Mucosa of gallbladder (tissue), 1 donor: ENCODE measurements at regions not wholly inside any gene's neighbourhood (a gene's known extent, or its start where the extent isn't known, plus 50 kb on each side); places are given as distances from the start of the nearest gene placed in this dataset.
"Not testable (repeated sequence)": the region's sequence is repeated elsewhere in the genome, so short reads cannot be mapped to it uniquely, and the experiment has no call there.

ENCODE experiments used
- DNase-seq: peaks from one replicate; pipeline ENCODE4 v3.0.0-alpha.2; 2020; ENCODE audit warnings: low spot score
- donor health status: DM: no; HTN: no; CAD: no.

DNA sequence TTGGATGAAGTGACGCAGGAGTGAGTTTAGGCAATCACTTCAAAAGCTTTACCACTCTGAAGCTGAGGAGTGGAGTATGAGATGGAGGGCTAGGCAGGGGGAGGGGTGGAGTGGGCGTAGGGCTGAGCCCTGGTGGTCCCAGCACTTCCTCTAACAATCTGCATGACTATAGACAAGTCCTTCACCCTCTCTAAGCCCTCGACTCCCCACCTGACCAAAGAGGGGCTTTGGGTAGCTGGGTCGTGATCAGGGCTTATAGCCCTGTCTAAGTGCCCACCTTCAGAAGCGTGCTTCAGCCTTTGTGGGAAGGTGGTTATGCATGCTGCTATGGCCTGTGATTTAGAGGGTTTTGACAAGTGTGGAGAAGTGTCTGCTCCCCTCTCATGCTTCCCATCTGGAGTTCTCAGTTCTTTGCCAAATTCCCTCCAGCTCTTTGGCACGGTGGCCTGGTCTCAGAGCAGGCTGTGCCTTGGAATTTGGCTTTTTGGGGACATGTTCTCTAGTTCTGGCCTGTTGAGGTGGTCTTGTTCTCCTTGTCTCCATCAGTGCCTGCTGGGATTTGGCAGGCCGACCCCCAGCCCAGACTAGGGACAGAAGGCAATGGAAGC is 53.0 kb downstream of the ACTBL2 start:
- DNase-seq, result no peak

DNA sequence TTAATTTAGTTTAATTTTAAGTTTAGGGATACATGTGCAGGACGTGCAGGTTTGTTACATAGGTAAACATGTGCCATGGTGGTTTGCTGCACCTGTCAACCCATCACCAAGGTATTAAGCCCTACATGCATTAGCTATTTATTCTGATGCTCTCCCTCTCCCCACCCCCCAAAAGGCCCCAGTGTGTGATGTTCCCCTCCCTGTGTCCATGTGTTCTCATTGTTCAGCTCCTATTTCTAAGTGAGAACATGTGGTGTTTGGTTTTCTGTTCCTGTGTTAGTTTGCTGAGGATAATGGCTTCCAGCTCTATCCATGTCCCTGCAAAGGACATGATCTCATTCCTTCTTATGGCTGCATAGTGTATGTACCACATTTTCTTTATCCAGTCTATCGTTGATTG is 53.6 kb downstream of the ACTBL2 start:
- not testable (repeated sequence) for DNase-seq

DNA sequence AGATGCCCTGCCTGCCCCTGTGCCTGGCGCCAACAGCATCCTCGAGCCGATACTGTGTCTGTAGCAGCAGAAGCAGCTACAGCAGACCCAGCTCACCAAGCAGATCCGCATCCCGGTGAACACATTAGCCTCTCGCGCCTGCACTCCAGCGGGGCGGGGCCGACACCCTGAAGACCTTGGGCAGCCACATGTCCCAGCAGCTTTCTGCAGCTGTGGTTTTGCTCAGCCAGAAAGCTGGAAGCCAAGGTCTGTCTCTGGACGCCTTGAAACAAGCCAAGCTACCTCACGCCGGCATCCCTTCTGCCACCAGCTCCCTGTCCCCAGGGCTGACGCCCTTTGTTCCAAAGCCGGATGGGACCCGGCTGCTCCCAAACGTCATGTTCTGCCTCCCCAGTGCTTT is 59.6 kb downstream of the ACTBL2 start:
- DNase-seq, result no peak

GRCh38 chr5:57422341-57422740 is 60.3 kb downstream of the ACTBL2 start:
- no peak for DNase-seq

DNA sequence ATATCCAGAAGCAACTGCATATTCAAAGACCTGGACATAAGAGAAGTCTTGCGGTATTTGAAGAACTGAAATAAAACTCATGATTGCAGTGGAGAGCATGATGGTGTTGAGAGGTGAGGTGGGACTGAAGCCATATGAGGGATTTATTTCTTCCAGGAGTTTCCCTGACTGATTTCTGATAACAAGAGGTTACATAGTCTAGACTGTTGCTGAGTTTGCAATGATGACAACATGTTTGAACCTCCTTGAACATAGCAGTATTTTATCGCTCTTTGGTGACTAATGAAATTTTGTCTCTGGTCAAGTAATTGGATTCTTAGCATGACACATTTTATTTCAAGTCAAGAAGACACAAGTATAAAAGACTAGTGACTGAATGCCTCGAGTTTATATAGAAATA is 61.8 kb downstream of the ACTBL2 start:
- no peak for DNase-seq

DNA sequence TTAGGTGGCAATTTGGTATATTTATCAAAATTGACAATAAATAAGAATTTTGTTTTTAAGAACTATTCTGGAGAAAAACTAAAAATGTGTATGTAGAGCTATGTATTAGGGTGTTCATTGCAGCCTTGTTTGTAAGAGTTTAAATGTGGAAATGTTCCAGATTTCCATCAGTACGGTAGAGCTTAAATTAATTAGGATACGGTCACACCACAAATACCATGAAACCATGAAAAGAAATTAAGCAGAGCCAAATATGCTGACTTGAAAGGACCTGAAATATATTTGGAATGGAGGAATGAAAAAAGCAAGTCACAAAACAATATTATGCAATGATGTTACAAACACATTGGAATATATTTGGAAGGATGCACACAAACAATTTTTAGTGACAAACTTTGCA is 64.6 kb downstream of the ACTBL2 start:
- no peak for DNase-seq

- no peak for DNase-seq
These were observed 65.3 kb downstream of the ACTBL2 start for GRCh38 chr5:57417320-57417719.

DNA sequence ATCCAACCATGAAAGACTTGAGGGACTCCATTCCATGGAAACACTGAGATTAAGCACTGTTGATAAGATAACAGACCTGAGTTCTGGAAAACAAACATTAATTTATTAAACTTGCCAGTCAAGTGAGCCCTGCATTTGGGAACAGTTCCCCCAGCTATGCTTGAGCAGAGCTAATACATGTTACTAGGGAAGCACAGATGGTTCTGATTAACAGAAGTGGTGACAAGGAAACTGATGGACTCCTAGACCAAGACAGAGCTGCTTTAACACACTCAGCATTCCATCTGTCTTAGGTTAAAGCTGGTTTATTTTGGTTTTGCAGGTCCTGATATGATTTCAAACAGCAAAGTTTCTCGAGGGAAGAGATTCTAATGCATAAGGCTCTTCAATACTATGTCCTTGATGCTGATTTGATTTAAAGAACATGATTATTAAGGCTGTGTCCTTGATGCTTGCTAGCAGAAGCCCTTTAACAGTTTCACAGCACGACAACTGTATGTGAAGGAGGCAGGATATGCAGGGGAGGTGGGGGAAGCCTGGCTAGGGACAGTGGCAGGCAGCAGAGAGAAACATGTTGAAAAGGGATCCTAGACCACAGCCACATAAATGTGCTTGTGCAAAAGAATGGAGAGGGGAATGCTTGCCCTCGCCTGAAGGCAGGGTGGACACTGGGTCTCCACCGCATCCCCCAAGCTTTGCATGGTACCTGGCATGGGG is 66.2 kb downstream of the ACTBL2 start:
- no peak for DNase-seq

- DNase-seq, result no peak
These were observed 67.8 kb downstream of the ACTBL2 start for GRCh38 chr5:57414857-57415256.

GRCh38 chr5:57414191-57414590 is 68.4 kb downstream of the ACTBL2 start:
- no peak for DNase-seq

- DNase-seq, result no peak
These were observed 69.5 kb downstream of the ACTBL2 start for GRCh38 chr5:57413145-57413544.

DNA sequence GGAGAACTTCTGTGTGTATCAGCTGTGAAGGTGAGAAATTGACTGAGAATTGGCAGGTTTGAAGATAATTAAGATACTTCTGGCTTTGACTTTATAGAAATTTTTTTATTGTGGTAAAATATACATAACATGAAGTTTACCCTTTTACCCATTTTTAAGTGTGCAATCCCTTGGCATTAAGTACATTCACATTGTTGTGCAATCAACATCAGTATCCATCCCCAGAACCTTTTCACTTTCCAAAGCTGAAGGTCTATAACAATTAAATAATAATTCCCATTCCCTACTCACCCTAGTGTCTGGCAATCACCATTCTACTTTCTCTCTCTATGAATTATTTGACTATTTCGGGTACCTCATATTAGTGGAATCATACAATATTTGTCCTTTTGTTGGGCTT is 69.9 kb downstream of the ACTBL2 start:
- DNase-seq, result no peak

- DNase-seq, result no peak
These were observed 70.6 kb downstream of the ACTBL2 start for GRCh38 chr5:57411982-57412381.

DNA sequence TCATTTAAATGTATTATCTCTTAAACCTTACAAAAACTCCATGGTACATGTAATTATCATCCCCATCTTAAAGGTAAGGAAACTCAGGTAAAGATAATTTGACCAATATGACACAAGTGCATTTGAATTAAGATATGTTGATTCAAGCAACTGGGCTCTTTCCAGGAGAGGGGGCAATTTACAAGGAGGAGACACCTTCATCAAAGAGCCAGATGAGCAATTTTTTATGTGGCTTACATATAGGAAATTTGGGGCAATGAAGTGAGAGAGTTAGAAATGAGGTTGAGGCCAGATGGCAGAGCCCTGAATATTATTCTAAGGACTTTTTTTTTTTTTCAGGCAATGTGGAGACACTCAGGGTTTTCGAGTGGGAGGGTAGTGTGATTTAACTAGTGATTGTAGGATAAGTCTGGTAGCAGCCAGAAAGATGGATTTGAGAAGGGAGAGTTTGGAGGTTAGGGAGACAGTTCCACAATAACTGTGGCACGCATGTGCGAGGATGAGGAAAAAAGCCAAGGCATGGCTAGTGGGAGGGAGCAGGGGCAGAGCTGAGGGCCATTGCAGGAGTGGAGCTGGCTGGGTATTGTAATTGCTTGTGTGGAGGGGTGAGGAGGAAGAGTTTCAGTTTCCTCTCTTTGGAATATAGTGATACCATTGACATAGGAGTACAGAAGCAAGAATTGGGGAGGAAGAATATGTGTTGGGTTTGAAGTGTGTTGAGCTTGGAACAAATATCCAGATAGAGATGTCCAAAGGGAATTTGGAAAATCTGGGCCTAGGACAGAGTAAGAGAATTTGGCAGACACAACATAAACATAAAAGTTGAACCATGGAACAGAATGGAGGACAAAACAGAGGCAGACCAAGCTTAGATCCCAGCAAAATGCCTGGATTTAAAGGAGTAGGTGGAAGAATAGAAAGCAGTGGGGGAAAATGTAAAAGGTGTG is 72.0 kb downstream of the ACTBL2 start:
- no peak for DNase-seq

DNA sequence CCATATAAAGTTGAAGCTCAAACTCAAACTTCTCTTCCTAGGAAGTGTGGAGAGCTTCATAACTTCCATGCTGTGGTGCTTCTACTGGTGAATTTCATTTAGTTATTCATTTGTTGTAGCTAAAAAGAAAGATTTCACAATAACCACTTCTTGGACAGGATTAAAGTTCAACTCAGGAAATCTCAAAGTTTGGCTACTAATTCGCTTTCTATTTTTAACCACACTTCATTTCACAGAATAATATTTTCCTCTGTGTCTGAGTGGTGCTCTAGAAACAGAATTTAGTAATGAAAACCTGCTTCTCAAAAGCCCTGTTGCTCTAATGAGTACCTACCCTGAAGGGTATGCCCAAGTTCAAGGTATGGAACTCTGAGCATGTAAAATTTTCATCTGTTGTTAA is 73.9 kb downstream of the ACTBL2 start:
- no peak for DNase-seq

GRCh38 chr5:57408285-57408684 is 74.3 kb downstream of the ACTBL2 start:
- no peak for DNase-seq

- DNase-seq, result no peak
These were observed 75.2 kb downstream of the ACTBL2 start for GRCh38 chr5:57407391-57407790.

DNA sequence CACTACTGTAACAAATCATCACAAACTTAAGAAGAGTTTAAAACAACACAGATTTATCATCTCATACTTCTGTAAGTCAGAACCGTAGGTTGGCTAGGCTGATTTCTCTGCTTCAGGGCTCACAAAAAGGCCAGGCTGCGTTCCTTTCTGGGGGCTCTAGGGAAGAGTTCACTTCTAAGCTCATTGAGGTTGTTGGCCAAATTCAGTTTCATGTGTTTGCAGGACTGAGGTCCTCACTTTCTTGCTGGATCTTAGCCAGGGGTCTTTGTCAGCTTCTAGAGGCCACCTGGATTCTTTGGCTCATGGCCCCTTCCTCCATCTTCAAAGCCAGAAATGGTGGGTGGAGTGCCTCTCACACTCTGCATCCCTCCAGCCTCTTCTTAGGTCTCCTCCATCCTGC is 76.0 kb downstream of the ACTBL2 start:
- no peak for DNase-seq

- DNase-seq, result no peak
These were observed 76.6 kb downstream of the ACTBL2 start for GRCh38 chr5:57405984-57406383.

GRCh38 chr5:57402761-57403160 is 79.8 kb downstream of the ACTBL2 start:
- DNase-seq, result no peak

DNA sequence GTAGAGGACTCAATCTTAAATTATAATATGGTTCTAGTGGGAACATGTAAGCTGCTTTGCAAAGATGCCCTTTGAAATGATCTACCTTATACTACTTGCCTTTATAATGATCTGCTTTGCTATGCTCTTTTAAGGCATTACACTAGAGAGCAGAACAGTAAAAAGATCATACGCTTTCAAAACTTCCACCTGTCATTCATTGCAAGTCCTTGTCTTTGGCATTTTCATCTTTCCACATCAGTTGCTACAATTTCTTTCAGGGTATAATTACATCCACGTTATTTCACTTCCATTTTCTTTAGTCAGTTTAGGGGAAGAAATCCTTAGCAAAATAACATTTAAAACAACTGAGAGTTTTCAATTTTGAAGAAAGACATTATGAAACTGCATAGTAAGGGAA is 80.3 kb downstream of the ACTBL2 start:
- no peak for DNase-seq

GRCh38 chr5:57398413-57399093 is 84.1 kb downstream of the ACTBL2 start:
- DNase-seq, result no peak
